H1 (cell line): ENCODE measurements at regions not wholly inside any gene's neighbourhood (a gene's known extent, or its start where the extent isn't known, plus 50 kb on each side); places are given as distances from the start of the nearest gene placed in this dataset.

ENCODE experiments used
- CTCF ChIA-PET: fragments of 300-600 bp; sonication (Branson Sonifier 250); formaldehyde crosslinking; loops from one replicate; lab custom pipeline; 2021; ENCODE audit not compliant: partially characterized antibody; lab: Charles Lee
- POLR2A ChIA-PET: fragments of 300-600 bp; sonication (Branson Sonifier 250); formaldehyde crosslinking; loops from one replicate; lab custom pipeline; 2021; ENCODE audit warnings: inconsistent platforms; ENCODE audit not compliant: partially characterized antibody; lab: Charles Lee
- DNase-seq, 2 experiments: peaks; one replicate each; pipeline versions ENCODE4 v3.0.0 to v3.0.0-alpha.2; 2010 to 2022; ENCODE audit warnings: low spot score in 2 of 2, low read depth in 1 of 2, mixed read lengths in 1 of 2
- FAIRE-seq: peaks from 2 replicates; lab custom pipeline; 2011; peaks lifted over from hg19 to GRCh38; lab: Jason Lieb, UNC
- H2AFZ ChIP-seq: 2 replicates; pipeline ENCODE4 v1.8.1; 2012; ENCODE audit warnings: low read length, inconsistent platforms
- H2AK5ac ChIP-seq: 2 replicates; pipeline ENCODE4 v1.6.1; 2013; ENCODE audit warnings: low read depth, low read length
- H2BK120ac ChIP-seq: replicated peaks from 2 replicates; pipeline ENCODE3; 2013; ENCODE audit warnings: low read depth, low read length, inconsistent platforms
- H2BK12ac ChIP-seq: 2 replicates; pipeline ENCODE4 v1.6.1; 2013; ENCODE audit warnings: low read depth, low read length
- H2BK15ac ChIP-seq: 2 replicates; pipeline ENCODE4 v1.6.1; 2013; ENCODE audit warnings: low read length
- H2BK20ac ChIP-seq: 2 replicates; pipeline ENCODE4 v1.6.1; 2013; ENCODE audit warnings: low read length
- H2BK5ac ChIP-seq: 2 replicates; pipeline ENCODE4 v1.6.1; 2013; ENCODE audit warnings: low read depth, low read length
- H3K14ac ChIP-seq: 2 replicates; pipeline ENCODE4 v1.6.1; 2013; ENCODE audit warnings: inconsistent platforms; ENCODE audit not compliant: insufficient read length
- H3K18ac ChIP-seq: 2 replicates; pipeline ENCODE4 v1.6.1; 2013; ENCODE audit warnings: low read length; ENCODE audit errors: extremely low read depth
- H3K23ac ChIP-seq: 2 replicates; pipeline ENCODE4 v1.6.1; 2013; ENCODE audit warnings: inconsistent platforms; ENCODE audit not compliant: insufficient read length
- H3K23me2 ChIP-seq: 2 replicates; pipeline ENCODE4 v1.6.1; 2013; ENCODE audit warnings: low read depth, low read length
- H3K27ac ChIP-seq: 2 replicates; pipeline ENCODE4 v1.6.1; 2011; ENCODE audit warnings: low read depth, low read length, inconsistent platforms
- H3K27me3 ChIP-seq, 4 experiments: replicated peaks in 1 of 4; 1 replicate in 1 of 4; 2 replicates in 3 of 4; pipeline versions ENCODE4 v1.6.1 to v1.8.1; 2011 to 2013; ENCODE audit warnings: low read length in 3 of 4, mild to moderate bottlenecking in 3 of 4, inconsistent platforms in 2 of 4, mixed read lengths in 2 of 4, moderate library complexity in 1 of 4; ENCODE audit not compliant: control insufficient read depth in 3 of 4, insufficient read depth in 3 of 4; ENCODE audit errors: extremely low read depth in 1 of 4
- H3K36me3 ChIP-seq, 4 experiments: 2 replicates each; pipeline versions ENCODE4 v1.6.1 to v1.8.1; 2011 to 2013; ENCODE audit warnings: mild to moderate bottlenecking in 4 of 4, low read length in 3 of 4, moderate library complexity in 2 of 4, control low read depth in 1 of 4, inconsistent platforms in 1 of 4; ENCODE audit not compliant: insufficient read depth in 4 of 4, control insufficient read depth in 2 of 4
- H3K4ac ChIP-seq: replicated peaks from 2 replicates; pipeline ENCODE3; 2013; ENCODE audit warnings: low read length, low read depth, mixed read lengths, inconsistent platforms; ENCODE audit not compliant: insufficient read length
- H3K4me1 ChIP-seq, 4 experiments: replicated peaks in 1 of 4; 1 replicate in 1 of 4; 2 replicates in 3 of 4; pipeline versions ENCODE4 v1.6.1 to v1.8.1; 2011 to 2013; ENCODE audit warnings: low read length in 3 of 4, inconsistent platforms in 2 of 4, mixed read lengths in 1 of 4; ENCODE audit not compliant: insufficient read depth in 4 of 4, control insufficient read depth in 3 of 4
- H3K4me2 ChIP-seq, 2 experiments: 2 replicates each; pipeline versions ENCODE4 v1.6.1 to v1.8.1; 2011 to 2013; ENCODE audit warnings: low read depth in 2 of 2, low read length in 2 of 2, control low read depth in 1 of 2, inconsistent platforms in 1 of 2, mild to moderate bottlenecking in 1 of 2; ENCODE audit not compliant: insufficient read depth in 1 of 2
- H3K4me3 ChIP-seq, 4 experiments: fragments of 200-600, 300-600 bp in 1 of 4; sonication (generic), shearing (Covaris generic), sonication (Bioruptor Twin) in 1 of 4; 2 replicates each; pipeline versions ENCODE4 v1.5.1 to v1.8.1; 2011 to 2016; ENCODE audit warnings: low read length in 4 of 4, low read depth in 3 of 4, control low read depth in 2 of 4, inconsistent platforms in 2 of 4, mild to moderate bottlenecking in 2 of 4, mixed read lengths in 1 of 4, moderate library complexity in 1 of 4; ENCODE audit not compliant: insufficient read depth in 2 of 4; ENCODE audit errors: extremely low read depth in 1 of 4
- H3K56ac ChIP-seq: replicated peaks from 2 replicates; pipeline ENCODE3; 2013; ENCODE audit warnings: low read depth, mild to moderate bottlenecking, mixed read lengths, low read length, inconsistent platforms; ENCODE audit not compliant: insufficient read length
- H3K79me1 ChIP-seq: 2 replicates; pipeline ENCODE4 v1.6.1; 2013; ENCODE audit warnings: low read depth, low read length, control low read depth
- H3K79me2 ChIP-seq, 2 experiments: 2 replicates each; pipeline versions ENCODE4 v1.6.1 to v1.8.1; 2012 to 2013; ENCODE audit warnings: low read length in 2 of 2, mild to moderate bottlenecking in 2 of 2, inconsistent platforms in 1 of 2; ENCODE audit not compliant: insufficient read depth in 2 of 2, control insufficient read depth in 1 of 2
- H3K9ac ChIP-seq, 4 experiments: replicated peaks in 1 of 4; 1 replicate in 1 of 4; 2 replicates in 3 of 4; pipeline versions ENCODE4 v1.6.1 to v1.8.1; 2011 to 2013; ENCODE audit warnings: low read depth in 3 of 4, low read length in 3 of 4, control low read depth in 2 of 4, mild to moderate bottlenecking in 2 of 4, moderate library complexity in 2 of 4, inconsistent platforms in 1 of 4; ENCODE audit errors: extremely low read depth in 1 of 4
- H3K9me3 ChIP-seq, 2 experiments: 2 replicates each; pipeline versions ENCODE4 v1.6.1 to v1.8.1; 2012 to 2013; ENCODE audit warnings: mild to moderate bottlenecking in 2 of 2, moderate library complexity in 2 of 2, control low read depth in 1 of 2, inconsistent platforms in 1 of 2, low read depth in 1 of 2, low read length in 1 of 2, mixed read lengths in 1 of 2; ENCODE audit not compliant: insufficient read depth in 2 of 2
- H4K20me1 ChIP-seq, 2 experiments: replicated peaks in 1 of 2; 2 replicates each; pipeline versions ENCODE3 to v1.8.1; 2011 to 2013; ENCODE audit warnings: inconsistent platforms in 2 of 2, low read length in 2 of 2, mild to moderate bottlenecking in 1 of 2; ENCODE audit not compliant: insufficient read depth in 2 of 2, control insufficient read depth in 1 of 2
- H4K5ac ChIP-seq: 2 replicates; pipeline ENCODE4 v1.6.1; 2013; ENCODE audit warnings: low read length, low read depth, mixed read lengths, inconsistent platforms; ENCODE audit not compliant: insufficient read length
- H4K8ac ChIP-seq: 2 replicates; pipeline ENCODE4 v1.8.0; 2013; ENCODE audit warnings: mild to moderate bottlenecking, moderate library complexity, low read length, inconsistent platforms; ENCODE audit not compliant: insufficient read depth; ENCODE audit errors: extremely low read depth
- H4K91ac ChIP-seq: replicated peaks from 2 replicates; pipeline ENCODE3; 2013; ENCODE audit warnings: low read length, mixed read lengths, inconsistent platforms; ENCODE audit not compliant: insufficient read length
- ASH2L ChIP-seq: fragments of 200-600, 300-600 bp; sonication (generic); IDR thresholded peaks from one replicate; pipeline ENCODE4 v1.7.1; 2017; ENCODE audit warnings: low read length
- CBX8 ChIP-seq: fragments of 300-800, 300-1000 bp; sonication (generic); IDR thresholded peaks from 2 replicates; pipeline ENCODE4 v1.7.1; 2016; ENCODE audit warnings: low read depth, low read length, borderline replicate concordance
- FOSL1 ChIP-seq: IDR thresholded peaks from 2 replicates; pipeline ENCODE4 v1.6.1; 2011; ENCODE audit warnings: mild to moderate bottlenecking, low read depth, low read length, moderate library complexity; ENCODE audit not compliant: insufficient read depth
- KDM4A ChIP-seq: IDR thresholded peaks from one replicate; pipeline ENCODE4 v1.7.1; 2012; ENCODE audit warnings: low read depth, mild to moderate bottlenecking, moderate library complexity, low read length, inconsistent platforms; ENCODE audit not compliant: severe bottlenecking
- NANOG ChIP-seq: IDR thresholded peaks from 2 replicates; pipeline ENCODE4 v1.6.1; 2011; ENCODE audit warnings: low read length, low read depth, mild to moderate bottlenecking, inconsistent platforms; ENCODE audit not compliant: insufficient read depth, poor library complexity, severe bottlenecking
- USF2 ChIP-seq: IDR thresholded peaks from 2 replicates; pipeline ENCODE4 v1.6.1; 2011; ENCODE audit warnings: low read length, improper control_type of control experiment
- WGBS, 2 experiments: shearing (Covaris generic) in 1 of 2; methylation state at CpG; one replicate each; pipeline versions ENCODE4 v1.1.6 to v1.1.7; 2013 to 2015; ENCODE audit warnings: low lambda C conversion rate in 2 of 2, mixed read lengths in 2 of 2, inconsistent platforms in 1 of 2, low coverage in 1 of 2, missing lambda C conversion rate in 1 of 2; ENCODE audit not compliant: insufficient replicate concordance in 2 of 2, insufficient coverage in 1 of 2, insufficient read length in 1 of 2; ENCODE audit errors: extremely low coverage in 1 of 2, missing lambda C conversion rate in 1 of 2; 5-methylcytosine and 5-hydroxymethylcytosine counted together

GRCh38 chr7:109763611-109764010, 1193.9 kb downstream of the DNAJB9 start:
- H3K14ac ChIP-seq = no peak overlapping the region
- no peak overlapping the region for H2BK12ac ChIP-seq
- H2AFZ ChIP-seq = no peak overlapping the region
- H3K9me3 ChIP-seq = no peaks in the 10 kb centered on the region
- H3K23ac ChIP-seq = no peak overlapping the region
- no peak for FAIRE-seq
- H4K5ac ChIP-seq = no peak overlapping the region
- H4K20me1 ChIP-seq = no peaks in the 10 kb centered on the region
- H2BK20ac ChIP-seq = no peak overlapping the region
- H3K18ac ChIP-seq = no peak overlapping the region
- H3K79me2 ChIP-seq = no peaks in the 10 kb centered on the region
- ChIA-PET CTCF (no interaction called here), POLR2A (no interaction called here)
- no peak overlapping the region for H3K9ac ChIP-seq
- H2AK5ac ChIP-seq = no peak overlapping the region
- no peak overlapping the region for H3K56ac ChIP-seq
- H3K36me3 ChIP-seq = no peaks in the 10 kb centered on the region
- H3K4me3 ChIP-seq = no peak overlapping the region
- WGBS, 2 experiments = 87% methylated on average over 3 of the region's 3 CpGs; no CpG with 5 or more reads in 1 of the 2 experiments
- no peak overlapping the region for H2BK15ac ChIP-seq
- H3K4me1 ChIP-seq = no peaks in the 10 kb centered on the region
- DNase-seq = no peak
- H3K4ac ChIP-seq = no peak overlapping the region
- H4K91ac ChIP-seq = no peak overlapping the region
- no peak overlapping the region for H2BK120ac ChIP-seq
- H3K27me3 ChIP-seq = no peaks in the 10 kb centered on the region
- no peak overlapping the region for H2BK5ac ChIP-seq
- H3K79me1 ChIP-seq = no peaks in the 10 kb centered on the region
- no peak overlapping the region for H4K8ac ChIP-seq
- no peaks in the 10 kb centered on the region; the same call in 1 of the 2 replicates for H3K23me2 ChIP-seq
- no peak overlapping the region for H3K4me2 ChIP-seq
- H3K27ac ChIP-seq = no peak overlapping the region
- no peak for TF ChIP-seq CBX8
- TF ChIP-seq NANOG = no peak
- TF ChIP-seq USF2 = no peak
- no peak for TF ChIP-seq FOSL1
- no peak for TF ChIP-seq ASH2L
- no peak for TF ChIP-seq KDM4A
